WTC11 (cell line): ENCODE measurements at regions not wholly inside any gene's neighbourhood (a gene's known extent, or its start where the extent isn't known, plus 50 kb on each side); places are given as distances from the start of the nearest gene placed in this dataset.

ENCODE experiments used
- ATAC-seq: fragments of 200-7000 bp; cut with Tn5 transposase; 2 replicates; pipeline ENCODE4 v1.10.0; 2021; ENCODE audit warnings: mild to moderate bottlenecking, moderate library complexity
- CTCF ChIA-PET: fragments of 300-600 bp; sonication (Branson Sonifier 250); formaldehyde crosslinking; loops from one replicate; lab custom pipeline; 2021; ENCODE audit warnings: antibody characterized with exemption; lab: Charles Lee
- POLR2A ChIA-PET: fragments of 350-600 bp; sonication (Branson Sonifier 250); formaldehyde crosslinking; loops from one replicate; lab custom pipeline; 2021; ENCODE audit warnings: antibody characterized with exemption; lab: Charles Lee
- DNase-seq: peaks from one replicate; pipeline ENCODE4 v3.0.0; 2021; ENCODE audit warnings: low spot score
- H3K27ac Mint-ChIP-seq: 2 replicates; pipeline ENCODE4 v1.8.0; 2021; ENCODE audit warnings: mixed read lengths
- H3K27me3 Mint-ChIP-seq: 2 replicates; pipeline ENCODE4 v1.8.0; 2021; ENCODE audit warnings: low read depth, mild to moderate bottlenecking, moderate library complexity, mixed read lengths
- H3K36me3 Mint-ChIP-seq: 2 replicates; pipeline ENCODE4 v1.8.0; 2021; ENCODE audit warnings: mixed read lengths
- H3K4me1 Mint-ChIP-seq: 2 replicates; pipeline ENCODE4 v1.8.0; 2022; ENCODE audit warnings: mixed read lengths
- H3K4me3 Mint-ChIP-seq: 2 replicates; pipeline ENCODE4 v1.8.0; 2021; ENCODE audit warnings: mild to moderate bottlenecking, moderate library complexity, mixed read lengths
- H3K9me3 Mint-ChIP-seq: 2 replicates; pipeline ENCODE4 v1.8.0; 2021; ENCODE audit warnings: mixed read lengths
- ELF4 ChIP-seq: sonication (generic); formaldehyde crosslinking; IDR thresholded peaks from 2 replicates; pipeline ENCODE4 v1.8.1; 2022; ENCODE audit warnings: low read depth, mild to moderate bottlenecking, moderate library complexity, missing genetic modification reagents
- GRHL2 ChIP-seq: fragments of 250-450 bp; sonication (Bioruptor Pico); IDR thresholded peaks from 2 replicates; pipeline ENCODE4 v1.8.0; 2022; ENCODE audit warnings: mild to moderate bottlenecking, moderate library complexity; ENCODE audit not compliant: insufficient replicate concordance, severe bottlenecking
- IRF2 ChIP-seq: sonication (generic); formaldehyde crosslinking; IDR thresholded peaks from 2 replicates; pipeline ENCODE4 v1.8.0; 2022; ENCODE audit warnings: low read depth, missing genetic modification reagents, borderline replicate concordance
- KAT7 ChIP-seq: sonication (generic); formaldehyde crosslinking; IDR thresholded peaks from 2 replicates; pipeline ENCODE4 v1.8.1; 2023; ENCODE audit warnings: missing genetic modification reagents, mild to moderate bottlenecking, borderline replicate concordance
- SP1 ChIP-seq: sonication (generic); formaldehyde crosslinking; conservative IDR thresholded peaks from 2 replicates; pipeline ENCODE4 v1.8.1; 2022; ENCODE audit warnings: missing genetic modification reagents
- TEAD1 ChIP-seq: sonication (generic); formaldehyde crosslinking; IDR thresholded peaks from 2 replicates; pipeline ENCODE4 v1.8.0; 2022; ENCODE audit warnings: mild to moderate bottlenecking, missing genetic modification reagents
- ZNF121 ChIP-seq: sonication (generic); formaldehyde crosslinking; IDR thresholded peaks from 2 replicates; pipeline ENCODE4 v1.8.0; 2023; ENCODE audit warnings: missing genetic modification reagents
- ZNF138 ChIP-seq: sonication (generic); formaldehyde crosslinking; conservative IDR thresholded peaks from 2 replicates; pipeline ENCODE4 v1.8.1; 2022; ENCODE audit warnings: mild to moderate bottlenecking, moderate library complexity, missing genetic modification reagents
- TF ChIP-seq, protein P1 (sequence below): sonication (generic); formaldehyde crosslinking; IDR thresholded peaks from 2 replicates; pipeline ENCODE4 v1.8.0; 2022; ENCODE audit warnings: mild to moderate bottlenecking, missing genetic modification reagents
- TF ChIP-seq, protein P2 (sequence below): sonication (generic); formaldehyde crosslinking; IDR thresholded peaks from 2 replicates; pipeline ENCODE4 v1.8.1; 2023; ENCODE audit warnings: mild to moderate bottlenecking, missing genetic modification reagents, moderate library complexity
- TF ChIP-seq, protein P3 (sequence below): fragments of 250-450 bp; sonication (Bioruptor Pico); IDR thresholded peaks from 2 replicates; pipeline ENCODE4 v1.9.0; 2021; ENCODE audit warnings: mild to moderate bottlenecking, borderline replicate concordance
- TF ChIP-seq, protein P4 (sequence below): sonication (generic); formaldehyde crosslinking; IDR thresholded peaks from 2 replicates; pipeline ENCODE4 v1.8.0; 2023; ENCODE audit warnings: mild to moderate bottlenecking, missing genetic modification reagents
- TF ChIP-seq, protein P5 (sequence below): fragments of 250-450 bp; sonication (Bioruptor Pico); IDR thresholded peaks from 2 replicates; pipeline ENCODE4 v1.8.0; 2021; ENCODE audit warnings: mild to moderate bottlenecking
- TF ChIP-seq, protein P6 (sequence below): fragments of 250-450 bp; sonication (Bioruptor Pico); IDR thresholded peaks from 2 replicates; pipeline ENCODE4 v1.9.0; 2021; ENCODE audit warnings: mild to moderate bottlenecking

DNA sequence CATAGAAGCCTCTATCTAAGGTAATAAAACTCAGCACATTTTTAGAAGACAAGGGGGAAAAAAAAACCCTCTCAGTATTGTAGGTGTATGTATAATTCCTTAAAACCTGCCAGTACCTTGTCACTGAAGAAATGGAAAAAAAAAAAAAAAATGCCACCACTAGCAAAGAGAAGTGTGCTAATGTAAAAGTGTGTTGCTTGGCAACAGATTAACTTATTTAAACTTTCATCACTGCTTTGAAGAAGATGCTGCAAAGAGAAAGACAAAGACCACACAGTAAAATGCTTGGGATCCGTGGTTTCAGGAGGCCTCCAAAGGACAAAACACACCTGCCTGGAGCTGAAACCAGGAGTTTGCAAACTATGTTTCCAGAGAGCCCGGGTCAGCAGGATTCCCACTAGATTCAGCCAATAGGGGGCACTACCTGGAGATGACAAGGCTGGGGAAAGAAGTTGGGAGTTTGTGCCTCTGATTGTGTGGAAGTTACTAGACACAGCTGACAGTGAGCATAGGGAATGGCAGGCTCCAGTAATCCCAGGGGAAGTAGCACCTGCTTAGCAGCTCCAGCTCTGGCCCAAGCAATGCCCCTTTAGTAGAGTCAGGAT, 169.1 kb upstream of the TRIB2 start (continued):
- TF ChIP-seq SP1 (CRISPR knock-in tag) (no peak), ELF4 (no peak), TEAD1 (CRISPR knock-in tag) (no peak)
- TF ChIP-seq, protein P1, sequence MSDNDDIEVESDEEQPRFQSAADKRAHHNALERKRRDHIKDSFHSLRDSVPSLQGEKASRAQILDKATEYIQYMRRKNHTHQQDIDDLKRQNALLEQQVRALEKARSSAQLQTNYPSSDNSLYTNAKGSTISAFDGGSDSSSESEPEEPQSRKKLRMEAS (CRISPR knock-in tag): no peak
- TF ChIP-seq, protein P2, sequence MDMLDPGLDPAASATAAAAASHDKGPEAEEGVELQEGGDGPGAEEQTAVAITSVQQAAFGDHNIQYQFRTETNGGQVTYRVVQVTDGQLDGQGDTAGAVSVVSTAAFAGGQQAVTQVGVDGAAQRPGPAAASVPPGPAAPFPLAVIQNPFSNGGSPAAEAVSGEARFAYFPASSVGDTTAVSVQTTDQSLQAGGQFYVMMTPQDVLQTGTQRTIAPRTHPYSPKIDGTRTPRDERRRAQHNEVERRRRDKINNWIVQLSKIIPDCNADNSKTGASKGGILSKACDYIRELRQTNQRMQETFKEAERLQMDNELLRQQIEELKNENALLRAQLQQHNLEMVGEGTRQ (CRISPR knock-in tag): no peak

DNA sequence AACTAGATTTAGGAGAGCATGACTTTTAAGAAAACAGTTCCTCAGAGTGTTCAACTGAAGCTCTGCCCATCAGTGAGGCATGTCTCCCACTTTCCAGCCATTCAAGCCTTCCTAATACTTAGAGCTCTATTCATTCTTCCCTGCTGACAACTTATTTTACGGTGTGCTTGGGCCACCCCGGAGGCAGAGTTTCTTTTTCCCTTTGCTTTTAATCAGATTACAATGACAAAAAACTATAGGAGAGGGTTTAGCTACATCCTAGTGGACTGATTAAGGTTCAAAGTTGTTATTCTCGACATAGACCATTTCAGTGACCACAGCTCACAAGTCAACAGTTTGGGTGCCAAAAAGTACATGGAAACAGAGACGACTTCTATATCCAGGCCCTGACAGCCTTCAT, 167.8 kb upstream of the TRIB2 start:
- ATAC-seq: no peak
- no peak for DNase-seq
- Mint-ChIP-seq H3K27me3 (no peaks in the 10 kb centered on the region), H3K4me1 (peaks cover 10% of the 10 kb centered on the region; the same call in 1 of the 2 replicates), H3K27ac (no peak overlapping the region), H3K4me3 (no peak overlapping the region), H3K9me3 (peaks cover 20% of the 10 kb centered on the region)
- ChIA-PET CTCF (interaction anchor here (0.9 to 1.9 kb wide), 6 partner anchors 20 to 856 kb away, joined by 3 to 14 read pairs (median 6); partner anchors contain the start of gene TRIB2), POLR2A (no interaction called here)
- TF ChIP-seq ZNF121: no peak
- TF ChIP-seq IRF2: no peak
- TF ChIP-seq, protein P3, sequence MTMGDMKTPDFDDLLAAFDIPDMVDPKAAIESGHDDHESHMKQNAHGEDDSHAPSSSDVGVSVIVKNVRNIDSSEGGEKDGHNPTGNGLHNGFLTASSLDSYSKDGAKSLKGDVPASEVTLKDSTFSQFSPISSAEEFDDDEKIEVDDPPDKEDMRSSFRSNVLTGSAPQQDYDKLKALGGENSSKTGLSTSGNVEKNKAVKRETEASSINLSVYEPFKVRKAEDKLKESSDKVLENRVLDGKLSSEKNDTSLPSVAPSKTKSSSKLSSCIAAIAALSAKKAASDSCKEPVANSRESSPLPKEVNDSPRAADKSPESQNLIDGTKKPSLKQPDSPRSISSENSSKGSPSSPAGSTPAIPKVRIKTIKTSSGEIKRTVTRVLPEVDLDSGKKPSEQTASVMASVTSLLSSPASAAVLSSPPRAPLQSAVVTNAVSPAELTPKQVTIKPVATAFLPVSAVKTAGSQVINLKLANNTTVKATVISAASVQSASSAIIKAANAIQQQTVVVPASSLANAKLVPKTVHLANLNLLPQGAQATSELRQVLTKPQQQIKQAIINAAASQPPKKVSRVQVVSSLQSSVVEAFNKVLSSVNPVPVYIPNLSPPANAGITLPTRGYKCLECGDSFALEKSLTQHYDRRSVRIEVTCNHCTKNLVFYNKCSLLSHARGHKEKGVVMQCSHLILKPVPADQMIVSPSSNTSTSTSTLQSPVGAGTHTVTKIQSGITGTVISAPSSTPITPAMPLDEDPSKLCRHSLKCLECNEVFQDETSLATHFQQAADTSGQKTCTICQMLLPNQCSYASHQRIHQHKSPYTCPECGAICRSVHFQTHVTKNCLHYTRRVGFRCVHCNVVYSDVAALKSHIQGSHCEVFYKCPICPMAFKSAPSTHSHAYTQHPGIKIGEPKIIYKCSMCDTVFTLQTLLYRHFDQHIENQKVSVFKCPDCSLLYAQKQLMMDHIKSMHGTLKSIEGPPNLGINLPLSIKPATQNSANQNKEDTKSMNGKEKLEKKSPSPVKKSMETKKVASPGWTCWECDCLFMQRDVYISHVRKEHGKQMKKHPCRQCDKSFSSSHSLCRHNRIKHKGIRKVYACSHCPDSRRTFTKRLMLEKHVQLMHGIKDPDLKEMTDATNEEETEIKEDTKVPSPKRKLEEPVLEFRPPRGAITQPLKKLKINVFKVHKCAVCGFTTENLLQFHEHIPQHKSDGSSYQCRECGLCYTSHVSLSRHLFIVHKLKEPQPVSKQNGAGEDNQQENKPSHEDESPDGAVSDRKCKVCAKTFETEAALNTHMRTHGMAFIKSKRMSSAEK (CRISPR knock-in tag): no peak
- TF ChIP-seq GRHL2 (CRISPR knock-in tag): no peak
- no peak for TF ChIP-seq ZNF138 (CRISPR knock-in tag)
- TF ChIP-seq, protein P4, sequence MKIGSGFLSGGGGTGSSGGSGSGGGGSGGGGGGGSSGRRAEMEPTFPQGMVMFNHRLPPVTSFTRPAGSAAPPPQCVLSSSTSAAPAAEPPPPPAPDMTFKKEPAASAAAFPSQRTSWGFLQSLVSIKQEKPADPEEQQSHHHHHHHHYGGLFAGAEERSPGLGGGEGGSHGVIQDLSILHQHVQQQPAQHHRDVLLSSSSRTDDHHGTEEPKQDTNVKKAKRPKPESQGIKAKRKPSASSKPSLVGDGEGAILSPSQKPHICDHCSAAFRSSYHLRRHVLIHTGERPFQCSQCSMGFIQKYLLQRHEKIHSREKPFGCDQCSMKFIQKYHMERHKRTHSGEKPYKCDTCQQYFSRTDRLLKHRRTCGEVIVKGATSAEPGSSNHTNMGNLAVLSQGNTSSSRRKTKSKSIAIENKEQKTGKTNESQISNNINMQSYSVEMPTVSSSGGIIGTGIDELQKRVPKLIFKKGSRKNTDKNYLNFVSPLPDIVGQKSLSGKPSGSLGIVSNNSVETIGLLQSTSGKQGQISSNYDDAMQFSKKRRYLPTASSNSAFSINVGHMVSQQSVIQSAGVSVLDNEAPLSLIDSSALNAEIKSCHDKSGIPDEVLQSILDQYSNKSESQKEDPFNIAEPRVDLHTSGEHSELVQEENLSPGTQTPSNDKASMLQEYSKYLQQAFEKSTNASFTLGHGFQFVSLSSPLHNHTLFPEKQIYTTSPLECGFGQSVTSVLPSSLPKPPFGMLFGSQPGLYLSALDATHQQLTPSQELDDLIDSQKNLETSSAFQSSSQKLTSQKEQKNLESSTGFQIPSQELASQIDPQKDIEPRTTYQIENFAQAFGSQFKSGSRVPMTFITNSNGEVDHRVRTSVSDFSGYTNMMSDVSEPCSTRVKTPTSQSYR (CRISPR knock-in tag): no peak
- TF ChIP-seq, all 79 proteins: peak for 0
- H3K36me3 Mint-ChIP-seq: no peaks in the 10 kb centered on the region; the same call in 1 of the 2 replicates

DNA sequence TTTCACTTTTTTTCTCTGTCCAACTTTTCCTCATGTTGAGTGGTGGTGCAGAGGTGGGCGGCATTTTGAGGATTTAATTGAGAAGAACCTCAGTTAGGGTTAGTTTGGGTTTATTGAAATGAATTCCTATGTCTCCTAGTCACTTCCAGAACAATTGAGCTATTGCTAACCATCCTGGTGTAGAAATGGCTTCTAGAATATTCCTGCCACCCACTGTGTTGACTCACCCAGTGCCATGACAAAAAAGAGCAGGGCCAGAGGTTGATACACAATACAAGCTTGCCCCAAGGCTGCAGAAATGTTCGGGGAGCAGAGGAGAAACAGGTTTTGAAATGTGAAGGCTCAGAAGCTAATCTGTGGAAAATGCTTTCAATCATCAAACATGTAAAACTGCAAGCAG, 167.1 kb upstream of the TRIB2 start:
- H3K9me3 Mint-ChIP-seq: peaks cover 20% of the 10 kb centered on the region
- no peaks in the 10 kb centered on the region; the same call in 1 of the 2 replicates for H3K36me3 Mint-ChIP-seq
- TF ChIP-seq, protein P5, sequence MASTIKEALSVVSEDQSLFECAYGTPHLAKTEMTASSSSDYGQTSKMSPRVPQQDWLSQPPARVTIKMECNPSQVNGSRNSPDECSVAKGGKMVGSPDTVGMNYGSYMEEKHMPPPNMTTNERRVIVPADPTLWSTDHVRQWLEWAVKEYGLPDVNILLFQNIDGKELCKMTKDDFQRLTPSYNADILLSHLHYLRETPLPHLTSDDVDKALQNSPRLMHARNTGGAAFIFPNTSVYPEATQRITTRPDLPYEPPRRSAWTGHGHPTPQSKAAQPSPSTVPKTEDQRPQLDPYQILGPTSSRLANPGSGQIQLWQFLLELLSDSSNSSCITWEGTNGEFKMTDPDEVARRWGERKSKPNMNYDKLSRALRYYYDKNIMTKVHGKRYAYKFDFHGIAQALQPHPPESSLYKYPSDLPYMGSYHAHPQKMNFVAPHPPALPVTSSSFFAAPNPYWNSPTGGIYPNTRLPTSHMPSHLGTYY (CRISPR knock-in tag): no peak
- TF ChIP-seq, protein P2 (CRISPR knock-in tag): no peak
- no peak for TF ChIP-seq KAT7 (CRISPR knock-in tag)
- TF ChIP-seq, protein P6, sequence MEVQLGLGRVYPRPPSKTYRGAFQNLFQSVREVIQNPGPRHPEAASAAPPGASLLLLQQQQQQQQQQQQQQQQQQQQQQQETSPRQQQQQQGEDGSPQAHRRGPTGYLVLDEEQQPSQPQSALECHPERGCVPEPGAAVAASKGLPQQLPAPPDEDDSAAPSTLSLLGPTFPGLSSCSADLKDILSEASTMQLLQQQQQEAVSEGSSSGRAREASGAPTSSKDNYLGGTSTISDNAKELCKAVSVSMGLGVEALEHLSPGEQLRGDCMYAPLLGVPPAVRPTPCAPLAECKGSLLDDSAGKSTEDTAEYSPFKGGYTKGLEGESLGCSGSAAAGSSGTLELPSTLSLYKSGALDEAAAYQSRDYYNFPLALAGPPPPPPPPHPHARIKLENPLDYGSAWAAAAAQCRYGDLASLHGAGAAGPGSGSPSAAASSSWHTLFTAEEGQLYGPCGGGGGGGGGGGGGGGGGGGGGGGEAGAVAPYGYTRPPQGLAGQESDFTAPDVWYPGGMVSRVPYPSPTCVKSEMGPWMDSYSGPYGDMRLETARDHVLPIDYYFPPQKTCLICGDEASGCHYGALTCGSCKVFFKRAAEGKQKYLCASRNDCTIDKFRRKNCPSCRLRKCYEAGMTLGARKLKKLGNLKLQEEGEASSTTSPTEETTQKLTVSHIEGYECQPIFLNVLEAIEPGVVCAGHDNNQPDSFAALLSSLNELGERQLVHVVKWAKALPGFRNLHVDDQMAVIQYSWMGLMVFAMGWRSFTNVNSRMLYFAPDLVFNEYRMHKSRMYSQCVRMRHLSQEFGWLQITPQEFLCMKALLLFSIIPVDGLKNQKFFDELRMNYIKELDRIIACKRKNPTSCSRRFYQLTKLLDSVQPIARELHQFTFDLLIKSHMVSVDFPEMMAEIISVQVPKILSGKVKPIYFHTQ: no peak
- H3K27me3 Mint-ChIP-seq: no peaks in the 10 kb centered on the region
- ChIA-PET POLR2A (no interaction called here), CTCF (interaction anchor here (1.3 kb wide), 1 partner anchor 167 kb away, joined by 6 read pairs; the partner anchor contains the start of gene TRIB2)
- DNase-seq (no peak), ATAC-seq (no peak)
- H3K4me1 Mint-ChIP-seq: peaks cover 16% of the 10 kb centered on the region
- no peak overlapping the region for H3K27ac Mint-ChIP-seq
- no peak overlapping the region for H3K4me3 Mint-ChIP-seq
